ENCODE measurements at regions not wholly inside any gene's neighbourhood (a gene's known extent, or its start where the extent isn't known, plus 50 kb on each side); places are given as distances from the start of the nearest gene placed in this dataset.

DNA sequence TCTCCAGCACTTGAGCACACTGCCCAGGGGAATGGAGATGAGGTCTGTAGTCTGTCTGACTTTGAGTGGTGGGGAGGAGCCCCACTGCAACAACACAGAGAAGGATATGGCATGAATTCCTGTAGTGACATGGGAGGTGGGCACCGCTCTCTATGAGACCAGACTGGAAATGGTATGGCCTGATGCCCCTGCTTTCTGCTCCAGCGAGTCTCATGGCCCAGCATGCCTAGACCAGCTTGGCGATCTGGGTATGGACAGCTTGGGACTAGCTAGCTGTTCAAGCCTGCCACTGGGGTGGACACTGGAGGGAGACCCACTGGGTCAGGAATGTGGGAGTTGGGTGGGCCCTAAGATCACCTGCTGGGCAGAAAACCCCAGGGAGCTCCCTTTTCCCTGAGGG is 477.8 kb upstream of the SEL1L start:
- TF ChIP-seq MYC (IDR thresholded peaks at IDR 0.05; ENCODE audit: low read depth, low read length) = no peak
- TF ChIP-seq, protein P1, sequence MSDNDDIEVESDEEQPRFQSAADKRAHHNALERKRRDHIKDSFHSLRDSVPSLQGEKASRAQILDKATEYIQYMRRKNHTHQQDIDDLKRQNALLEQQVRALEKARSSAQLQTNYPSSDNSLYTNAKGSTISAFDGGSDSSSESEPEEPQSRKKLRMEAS (IDR thresholded peaks at IDR 0.05; ENCODE audit: low read depth, low read length) = no peak
- no peak for TF ChIP-seq CTCF (IDR thresholded peaks at IDR 0.05; ENCODE audit: low read depth, low read length)

Measured in NB4 (cell line).